ENCODE measurements at regions not wholly inside any gene's neighbourhood (a gene's known extent, or its start where the extent isn't known, plus 50 kb on each side); places are given as distances from the start of the nearest gene placed in this dataset.

GRCh38 chr12:94732367-94732990 lies 82.1 kb upstream of the TMCC3 start:
- no peak for TF ChIP-seq POLR2A (IDR thresholded peaks at IDR 0.05)
- no peak for TF ChIP-seq CTCF (IDR thresholded peaks at IDR 0.05)
- TF ChIP-seq POLR2AphosphoS5 (IDR thresholded peaks at IDR 0.05), result no peak

All from prostate gland (tissue), 2 donors.